GM12872 (cell line): ENCODE measurements at regions not wholly inside any gene's neighbourhood (a gene's known extent, or its start where the extent isn't known, plus 50 kb on each side); places are given as distances from the start of the nearest gene placed in this dataset.

Experiments used
- TF ChIP-seq, protein P1 (sequence below): IDR thresholded peaks from 3 replicates; pipeline ENCODE4 v1.5.1; 2011; ENCODE audit warnings: low read depth, mild to moderate bottlenecking, low read length, moderate library complexity; ENCODE audit not compliant: insufficient read depth

DNA sequence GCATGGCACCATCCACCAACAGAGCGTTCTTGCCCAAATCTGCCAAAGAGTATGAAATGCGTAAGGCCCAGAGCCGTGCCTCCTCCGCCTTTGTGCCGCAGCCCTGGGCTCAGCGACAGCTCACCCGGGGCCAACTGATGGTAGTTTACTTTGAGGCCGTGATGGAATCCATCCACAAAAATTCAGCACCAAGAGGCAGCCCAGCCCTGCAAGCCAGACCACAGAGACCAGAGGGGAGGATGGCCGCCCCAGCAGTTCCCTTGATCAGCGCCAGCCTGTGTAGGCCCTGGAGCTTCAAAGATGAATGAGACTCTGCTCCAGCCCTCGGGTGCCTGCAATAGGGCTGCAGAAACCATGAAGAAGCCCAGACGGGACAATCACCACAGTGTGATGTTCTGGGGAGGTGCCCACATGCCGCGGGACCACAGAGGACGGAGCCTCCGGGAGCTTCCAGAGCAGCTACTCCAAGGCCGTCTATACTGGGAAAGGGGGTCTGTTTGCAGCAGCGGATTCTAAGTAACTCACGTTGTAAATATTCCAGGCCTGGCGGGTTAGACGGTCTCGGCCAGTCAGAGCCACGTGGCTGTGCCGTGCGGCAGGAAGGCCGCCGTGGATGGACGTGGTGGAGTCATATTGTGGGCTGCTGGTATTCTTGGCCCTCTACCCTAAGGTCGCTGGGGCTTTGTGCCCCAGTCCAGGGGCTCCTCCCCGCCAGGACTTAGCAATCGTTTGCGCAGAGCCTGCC lies 80.3 kb downstream of the RBFOX3 start:
- TF ChIP-seq, protein P1, sequence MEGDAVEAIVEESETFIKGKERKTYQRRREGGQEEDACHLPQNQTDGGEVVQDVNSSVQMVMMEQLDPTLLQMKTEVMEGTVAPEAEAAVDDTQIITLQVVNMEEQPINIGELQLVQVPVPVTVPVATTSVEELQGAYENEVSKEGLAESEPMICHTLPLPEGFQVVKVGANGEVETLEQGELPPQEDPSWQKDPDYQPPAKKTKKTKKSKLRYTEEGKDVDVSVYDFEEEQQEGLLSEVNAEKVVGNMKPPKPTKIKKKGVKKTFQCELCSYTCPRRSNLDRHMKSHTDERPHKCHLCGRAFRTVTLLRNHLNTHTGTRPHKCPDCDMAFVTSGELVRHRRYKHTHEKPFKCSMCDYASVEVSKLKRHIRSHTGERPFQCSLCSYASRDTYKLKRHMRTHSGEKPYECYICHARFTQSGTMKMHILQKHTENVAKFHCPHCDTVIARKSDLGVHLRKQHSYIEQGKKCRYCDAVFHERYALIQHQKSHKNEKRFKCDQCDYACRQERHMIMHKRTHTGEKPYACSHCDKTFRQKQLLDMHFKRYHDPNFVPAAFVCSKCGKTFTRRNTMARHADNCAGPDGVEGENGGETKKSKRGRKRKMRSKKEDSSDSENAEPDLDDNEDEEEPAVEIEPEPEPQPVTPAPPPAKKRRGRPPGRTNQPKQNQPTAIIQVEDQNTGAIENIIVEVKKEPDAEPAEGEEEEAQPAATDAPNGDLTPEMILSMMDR, result no peak

GRCh38 chr17:79529661-79530081 lies 81.2 kb downstream of the RBFOX3 start:
- TF ChIP-seq, protein P1, result no peak

- TF ChIP-seq, protein P1, result no peak
Observed at GRCh38 chr17:79528592-79529125, 82.2 kb downstream of the RBFOX3 start.

GRCh38 chr17:79527306-79527705 lies 83.5 kb downstream of the RBFOX3 start:
- TF ChIP-seq, protein P1, result no peak

DNA sequence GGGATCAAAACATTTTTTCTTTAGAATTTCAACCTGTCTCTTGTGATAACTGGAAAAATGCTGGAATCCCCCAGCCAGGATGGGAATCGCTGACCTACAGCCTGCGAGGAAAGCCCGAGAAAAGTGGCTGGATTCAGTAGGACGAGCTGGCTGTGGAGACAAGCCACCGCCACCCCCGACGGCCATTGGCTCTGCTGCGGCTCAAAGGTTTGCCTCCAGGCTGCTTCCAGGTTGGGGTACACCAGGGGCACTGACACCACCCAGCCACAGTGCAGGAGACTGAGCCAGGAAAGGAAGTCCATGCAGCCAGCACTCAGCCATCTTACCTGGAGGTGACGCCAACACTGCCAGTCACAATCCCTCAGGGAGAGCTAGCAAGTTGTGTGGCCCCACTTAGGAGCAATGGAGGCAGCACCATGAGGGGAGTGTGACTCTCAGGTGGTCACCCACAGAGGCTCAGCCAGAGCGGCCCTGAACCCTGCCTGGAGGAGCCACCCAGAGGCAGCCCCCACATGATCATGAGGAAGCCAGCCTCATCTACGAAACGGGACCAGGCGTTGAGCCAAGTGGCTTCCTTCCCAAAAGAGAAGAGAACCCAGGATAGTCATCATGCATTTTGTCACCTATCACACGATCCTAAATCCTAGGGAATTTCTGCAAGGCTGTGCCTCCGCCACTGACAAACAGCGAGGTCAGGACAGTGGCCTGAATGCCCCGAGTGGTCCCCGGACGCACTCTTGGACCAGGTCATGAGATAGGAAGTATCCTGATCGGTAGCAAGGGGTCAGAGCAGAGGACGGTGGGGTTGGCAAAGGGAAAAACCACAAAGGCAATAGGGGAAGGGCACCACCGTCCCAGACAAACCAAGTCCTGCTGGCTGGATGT lies 84.8 kb downstream of the RBFOX3 start:
- TF ChIP-seq, protein P1, result no peak

GRCh38 chr17:79524213-79525187 lies 86.4 kb downstream of the RBFOX3 start:
- TF ChIP-seq, protein P1, result no peak
